ENCODE measurements at regions not wholly inside any gene's neighbourhood (a gene's known extent, or its start where the extent isn't known, plus 50 kb on each side); places are given as distances from the start of the nearest gene placed in this dataset.

GRCh38 chrX:33784548-33784947, 347.6 kb downstream of the FAM47A start:
- TF ChIP-seq RFX5 (IDR thresholded peaks at IDR 0.05; ENCODE audit: low read depth, low read length) (no peak), CTCF (conservative IDR thresholded peaks at IDR 0.05; ENCODE audit: low read depth, low read length) (no peak), POLR2A (IDR thresholded peaks at IDR 0.05; ENCODE audit: low read depth, low read length) (no peak), FOS (IDR thresholded peaks at IDR 0.05; ENCODE audit: low read depth, low read length) (no peak), SMC3 (IDR thresholded peaks at IDR 0.05; ENCODE audit: low read depth, low read length) (no peak)

Measured in IMR-90 (cell line).